ENCODE measurements at regions not wholly inside any gene's neighbourhood (a gene's known extent, or its start where the extent isn't known, plus 50 kb on each side); places are given as distances from the start of the nearest gene placed in this dataset.

- Histone ChIP-seq H3K36me3 (ENCODE audit: insufficient read depth, low read length) (no peaks in the 10 kb centered on the region), H3K27me3 (ENCODE audit: insufficient read depth, low read length, poor library complexity) (no peaks in the 10 kb centered on the region), H3K9ac (ENCODE audit: low read depth, low read length) (no peak overlapping the region), H3K27ac (ENCODE audit: low read length) (no peak overlapping the region), H2AFZ (ENCODE audit: low read depth, low read length) (no peak overlapping the region), H3K4me2 (ENCODE audit: insufficient read depth, low read length) (no peak overlapping the region), H3K4me3 (ENCODE audit: low read depth in 1 of 2, low read length in 2 of 2) (no peak overlapping the region), H3K79me2 (ENCODE audit: insufficient read depth, low read length) (no peaks in the 10 kb centered on the region), H3K4me1 (ENCODE audit: insufficient read depth, low read length) (no peaks in the 10 kb centered on the region), H4K20me1 (ENCODE audit: insufficient read depth, low read length) (no peaks in the 10 kb centered on the region), H3K9me3 (ENCODE audit: insufficient read depth, low read length, severe bottlenecking) (no peaks in the 10 kb centered on the region)
- no peak for DNase-seq
- TF ChIP-seq CTCF (IDR thresholded peaks at IDR 0.05; ENCODE audit: borderline replicate concordance, extremely low read depth, low read length, poor library complexity, severe bottlenecking) = no peak
- TF ChIP-seq EZH2 (IDR thresholded peaks at IDR 0.05; ENCODE audit: borderline replicate concordance, low read depth, low read length, severe bottlenecking) = no peak
- ATAC-seq (ENCODE audit: insufficient read depth, low read depth) = no peak
Observed at GRCh38 chr3:55413236-55413635, 73.9 kb downstream of the WNT5A start.

GRCh38 chr3:55412545-55412944 lies 74.6 kb downstream of the WNT5A start:
- ATAC-seq (ENCODE audit: insufficient read depth, low read depth) (no peak), DNase-seq (no peak)
- H3K9me3 ChIP-seq (ENCODE audit: insufficient read depth, low read length, severe bottlenecking) = no peaks in the 10 kb centered on the region
- H3K79me2 ChIP-seq (ENCODE audit: insufficient read depth, low read length) = no peaks in the 10 kb centered on the region
- H3K4me1 ChIP-seq (ENCODE audit: insufficient read depth, low read length) = no peaks in the 10 kb centered on the region
- H3K4me3 ChIP-seq (ENCODE audit: low read depth in 1 of 2, low read length in 2 of 2) = no peak overlapping the region
- H3K9ac ChIP-seq (ENCODE audit: low read depth, low read length) = no peak overlapping the region
- H2AFZ ChIP-seq (ENCODE audit: low read depth, low read length) = no peak overlapping the region
- no peak overlapping the region for H3K4me2 ChIP-seq (ENCODE audit: insufficient read depth, low read length)
- no peaks in the 10 kb centered on the region for H3K36me3 ChIP-seq (ENCODE audit: insufficient read depth, low read length)
- no peak for TF ChIP-seq CTCF (IDR thresholded peaks at IDR 0.05; ENCODE audit: borderline replicate concordance, extremely low read depth, low read length, poor library complexity, severe bottlenecking)
- no peak for TF ChIP-seq EZH2 (IDR thresholded peaks at IDR 0.05; ENCODE audit: borderline replicate concordance, low read depth, low read length, severe bottlenecking)
- H3K27ac ChIP-seq (ENCODE audit: low read length) = no peak overlapping the region
- no peaks in the 10 kb centered on the region for H4K20me1 ChIP-seq (ENCODE audit: insufficient read depth, low read length)
- no peaks in the 10 kb centered on the region for H3K27me3 ChIP-seq (ENCODE audit: insufficient read depth, low read length, poor library complexity)

GRCh38 chr3:55409806-55410205 lies 77.3 kb downstream of the WNT5A start:
- no peaks in the 10 kb centered on the region for H3K4me1 ChIP-seq (ENCODE audit: insufficient read depth, low read length)
- ATAC-seq (ENCODE audit: insufficient read depth, low read depth) (no peak), DNase-seq (no peak)
- H3K9me3 ChIP-seq (ENCODE audit: insufficient read depth, low read length, severe bottlenecking) = no peaks in the 10 kb centered on the region
- H3K4me2 ChIP-seq (ENCODE audit: insufficient read depth, low read length) = no peak overlapping the region
- no peaks in the 10 kb centered on the region for H3K27me3 ChIP-seq (ENCODE audit: insufficient read depth, low read length, poor library complexity)
- H2AFZ ChIP-seq (ENCODE audit: low read depth, low read length) = no peak overlapping the region
- H3K36me3 ChIP-seq (ENCODE audit: insufficient read depth, low read length) = no peaks in the 10 kb centered on the region
- H4K20me1 ChIP-seq (ENCODE audit: insufficient read depth, low read length) = no peaks in the 10 kb centered on the region
- H3K4me3 ChIP-seq (ENCODE audit: low read depth in 1 of 2, low read length in 2 of 2) = no peak overlapping the region
- no peak overlapping the region for H3K27ac ChIP-seq (ENCODE audit: low read length)
- no peak overlapping the region for H3K9ac ChIP-seq (ENCODE audit: low read depth, low read length)
- H3K79me2 ChIP-seq (ENCODE audit: insufficient read depth, low read length) = no peaks in the 10 kb centered on the region
- no peak for TF ChIP-seq EZH2 (IDR thresholded peaks at IDR 0.05; ENCODE audit: borderline replicate concordance, low read depth, low read length, severe bottlenecking)
- no peak for TF ChIP-seq CTCF (IDR thresholded peaks at IDR 0.05; ENCODE audit: borderline replicate concordance, extremely low read depth, low read length, poor library complexity, severe bottlenecking)

Measured in DND-41 (cell line).